ENCODE measurements at regions not wholly inside any gene's neighbourhood (a gene's known extent, or its start where the extent isn't known, plus 50 kb on each side); places are given as distances from the start of the nearest gene placed in this dataset.

DNA sequence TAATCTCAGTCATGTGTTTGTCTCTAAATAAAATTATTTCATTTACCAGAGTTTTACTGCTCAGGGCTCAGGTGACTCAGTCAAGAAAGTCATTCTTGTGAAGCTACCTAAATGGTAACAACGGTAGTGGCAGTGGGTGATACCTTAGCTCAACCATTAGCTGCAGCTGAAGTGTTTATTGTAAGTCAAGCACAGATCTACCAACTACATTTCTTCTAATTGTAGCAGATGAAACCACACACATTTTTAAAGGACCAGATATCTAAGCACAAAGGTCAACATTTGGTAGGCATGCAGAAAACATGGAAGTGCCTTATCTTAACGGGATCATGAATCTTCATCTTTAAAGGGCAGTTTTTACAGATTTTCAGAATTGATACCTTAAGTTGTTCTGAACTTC lies 79.1 kb downstream of the FAT4 start:
- TF ChIP-seq, protein P1, sequence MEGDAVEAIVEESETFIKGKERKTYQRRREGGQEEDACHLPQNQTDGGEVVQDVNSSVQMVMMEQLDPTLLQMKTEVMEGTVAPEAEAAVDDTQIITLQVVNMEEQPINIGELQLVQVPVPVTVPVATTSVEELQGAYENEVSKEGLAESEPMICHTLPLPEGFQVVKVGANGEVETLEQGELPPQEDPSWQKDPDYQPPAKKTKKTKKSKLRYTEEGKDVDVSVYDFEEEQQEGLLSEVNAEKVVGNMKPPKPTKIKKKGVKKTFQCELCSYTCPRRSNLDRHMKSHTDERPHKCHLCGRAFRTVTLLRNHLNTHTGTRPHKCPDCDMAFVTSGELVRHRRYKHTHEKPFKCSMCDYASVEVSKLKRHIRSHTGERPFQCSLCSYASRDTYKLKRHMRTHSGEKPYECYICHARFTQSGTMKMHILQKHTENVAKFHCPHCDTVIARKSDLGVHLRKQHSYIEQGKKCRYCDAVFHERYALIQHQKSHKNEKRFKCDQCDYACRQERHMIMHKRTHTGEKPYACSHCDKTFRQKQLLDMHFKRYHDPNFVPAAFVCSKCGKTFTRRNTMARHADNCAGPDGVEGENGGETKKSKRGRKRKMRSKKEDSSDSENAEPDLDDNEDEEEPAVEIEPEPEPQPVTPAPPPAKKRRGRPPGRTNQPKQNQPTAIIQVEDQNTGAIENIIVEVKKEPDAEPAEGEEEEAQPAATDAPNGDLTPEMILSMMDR (IDR thresholded peaks at IDR 0.05): no peak
- TF ChIP-seq POLR2AphosphoS5 (IDR thresholded peaks at IDR 0.05) (no peak), POLR2A (IDR thresholded peaks at IDR 0.05) (no peak)
